HG02642 (cell line): ENCODE measurements at regions not wholly inside any gene's neighbourhood (a gene's known extent, or its start where the extent isn't known, plus 50 kb on each side); places are given as distances from the start of the nearest gene placed in this dataset.
A peak's percentile ranks its signal among the peaks of the same experiment; 100 is the strongest.
"Not testable (repeated sequence)": the region's sequence is repeated elsewhere in the genome, so short reads cannot be mapped to it uniquely, and the experiment has no call there.

Source experiments
- ATAC-seq: cut with Tn5 transposase; IDR thresholded peaks from one replicate; pipeline ENCODE4 v1.9.1; 2021; ENCODE audit warnings: mild to moderate bottlenecking; ENCODE audit not compliant: unreplicated experiment, poor library complexity

- no peak for ATAC-seq
Measured at GRCh38 chr9:26263478-26263877, 585.2 kb upstream of the TUSC1 start.

DNA sequence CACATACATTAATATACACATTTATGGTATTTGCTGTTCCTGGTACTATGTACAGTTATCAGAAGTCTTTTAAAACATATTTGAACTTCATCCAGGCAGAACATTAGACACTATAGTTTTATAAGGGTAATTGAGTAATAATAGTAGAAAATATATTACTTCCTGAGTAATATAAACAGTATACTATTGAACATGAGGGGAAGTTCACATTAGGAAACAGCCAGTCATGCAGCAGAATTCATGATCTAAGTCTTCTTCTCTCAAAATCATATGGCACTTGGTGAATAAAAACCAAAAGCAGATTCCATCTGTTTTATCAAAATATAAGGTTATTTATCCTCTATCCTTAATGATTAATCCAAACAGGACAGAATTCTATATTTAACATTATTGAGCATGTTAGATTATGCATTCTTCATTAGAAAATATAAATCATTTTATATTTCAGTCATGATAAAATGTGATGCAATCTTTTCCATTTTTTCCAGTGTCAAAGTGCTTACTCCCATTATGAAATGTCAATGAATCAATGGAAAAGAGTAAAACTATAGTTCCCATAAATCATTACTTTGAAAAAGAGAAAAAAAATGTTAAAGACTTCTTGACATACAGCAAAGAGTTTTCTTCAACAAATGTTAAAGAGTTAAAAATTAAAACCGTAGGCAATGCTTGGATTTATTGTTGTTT, 584.3 kb upstream of the TUSC1 start:
- no peak for ATAC-seq

GRCh38 chr9:26261503-26262330, 583.5 kb upstream of the TUSC1 start:
- ATAC-seq = no peak

- ATAC-seq = no peak
Measured at GRCh38 chr9:26260238-26260637, 582.0 kb upstream of the TUSC1 start.

- no peak for ATAC-seq
Measured at GRCh38 chr9:26247861-26248260, 569.6 kb upstream of the TUSC1 start.

GRCh38 chr9:26244661-26245451, 566.6 kb upstream of the TUSC1 start:
- no peak for ATAC-seq

DNA sequence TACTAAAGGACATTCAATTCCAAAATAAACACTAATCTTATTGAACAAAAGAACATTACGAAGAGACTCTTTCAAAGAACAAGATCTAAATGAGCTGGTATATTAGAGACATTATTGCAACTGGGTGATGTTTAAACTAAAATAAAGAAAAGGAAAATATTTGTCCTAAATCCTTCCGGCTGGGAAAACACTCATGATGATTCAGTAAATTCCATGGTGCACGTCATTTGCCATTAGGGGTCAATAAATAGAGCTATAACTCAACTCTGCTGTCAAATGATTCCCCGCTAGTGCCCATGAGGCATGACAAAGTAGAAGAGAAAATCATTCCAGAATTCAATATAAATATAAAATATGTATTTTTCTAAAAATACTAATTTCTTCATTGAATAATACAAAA, 565.5 kb upstream of the TUSC1 start:
- ATAC-seq = no peak

- ATAC-seq = no peak
Measured at GRCh38 chr9:26243029-26243697, 564.9 kb upstream of the TUSC1 start.

DNA sequence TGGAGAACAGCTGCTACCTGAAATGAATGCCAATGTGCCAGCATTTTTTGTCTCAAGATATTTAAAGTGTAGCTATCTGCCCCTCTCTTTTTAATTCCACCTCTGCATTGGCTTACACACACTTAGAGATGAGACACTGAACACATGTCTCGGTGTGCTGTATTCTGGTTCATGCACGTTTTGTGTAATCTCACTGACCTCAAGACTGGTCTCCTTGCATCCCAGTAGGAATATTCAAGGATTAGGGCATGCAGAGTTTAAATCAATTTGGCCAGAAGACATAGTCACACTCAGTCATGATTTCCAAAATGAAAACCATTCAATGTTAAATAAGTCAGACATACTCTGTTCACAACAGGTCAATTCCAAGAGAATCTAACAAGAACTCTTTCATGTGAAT, 561.8 kb upstream of the TUSC1 start:
- ATAC-seq = no peak

DNA sequence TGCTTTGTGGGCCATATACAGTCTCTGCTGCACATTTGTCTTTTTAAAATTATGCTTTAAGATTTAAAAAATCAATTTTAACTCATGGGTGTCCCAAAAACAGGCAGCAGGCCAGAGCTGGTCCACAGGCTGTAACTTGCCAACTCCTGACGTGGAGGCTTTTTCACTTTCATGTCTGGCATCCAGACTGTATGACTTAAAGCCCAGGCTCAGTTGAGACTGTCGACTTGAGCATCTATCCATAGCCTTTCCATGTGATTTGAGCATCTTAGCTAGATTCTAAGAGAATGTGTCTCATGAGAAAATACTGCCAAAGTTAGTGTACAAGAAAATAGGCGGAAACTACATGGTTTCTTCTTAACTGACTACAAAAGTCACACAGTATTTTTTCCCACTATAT, 559.0 kb upstream of the TUSC1 start:
- no peak for ATAC-seq

DNA sequence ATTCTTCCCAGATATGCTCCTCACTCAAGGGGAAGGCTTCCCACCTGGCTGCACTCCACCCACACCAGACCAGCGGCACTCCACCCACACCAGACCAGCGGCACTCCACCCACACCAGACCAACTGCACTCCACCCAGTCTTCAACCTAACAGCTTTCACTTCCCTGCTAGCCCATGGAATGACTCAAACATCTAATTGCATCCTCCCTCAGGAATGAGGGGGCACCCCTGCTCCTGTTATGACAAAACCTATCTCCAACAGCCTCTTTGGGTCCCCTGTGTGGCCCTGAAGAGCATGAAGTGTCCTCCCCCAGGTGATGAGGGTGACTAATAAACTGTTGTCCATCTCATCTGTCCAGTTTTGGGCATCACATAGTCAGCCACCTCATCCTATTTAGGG, 556.6 kb upstream of the TUSC1 start:
- peak; percentile 52 for ATAC-seq

DNA sequence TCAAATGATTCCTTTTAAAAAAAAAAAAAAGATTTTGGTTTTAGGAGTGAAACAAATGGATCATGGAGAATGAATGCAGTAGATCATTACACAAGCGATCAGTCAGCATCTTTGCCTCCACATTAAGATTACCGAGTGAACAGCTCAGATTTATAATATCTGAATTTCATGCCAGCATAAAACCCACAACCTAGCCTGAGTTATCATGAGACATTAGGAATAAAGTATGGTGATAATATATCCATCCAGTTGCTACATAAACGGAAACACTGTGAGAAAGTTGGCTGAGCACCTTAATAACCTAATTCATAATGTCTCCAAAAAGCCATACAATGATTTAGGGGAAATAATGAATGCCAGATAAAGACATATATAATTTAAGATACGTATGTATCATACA, 553.1 kb upstream of the TUSC1 start:
- ATAC-seq = no peak

DNA sequence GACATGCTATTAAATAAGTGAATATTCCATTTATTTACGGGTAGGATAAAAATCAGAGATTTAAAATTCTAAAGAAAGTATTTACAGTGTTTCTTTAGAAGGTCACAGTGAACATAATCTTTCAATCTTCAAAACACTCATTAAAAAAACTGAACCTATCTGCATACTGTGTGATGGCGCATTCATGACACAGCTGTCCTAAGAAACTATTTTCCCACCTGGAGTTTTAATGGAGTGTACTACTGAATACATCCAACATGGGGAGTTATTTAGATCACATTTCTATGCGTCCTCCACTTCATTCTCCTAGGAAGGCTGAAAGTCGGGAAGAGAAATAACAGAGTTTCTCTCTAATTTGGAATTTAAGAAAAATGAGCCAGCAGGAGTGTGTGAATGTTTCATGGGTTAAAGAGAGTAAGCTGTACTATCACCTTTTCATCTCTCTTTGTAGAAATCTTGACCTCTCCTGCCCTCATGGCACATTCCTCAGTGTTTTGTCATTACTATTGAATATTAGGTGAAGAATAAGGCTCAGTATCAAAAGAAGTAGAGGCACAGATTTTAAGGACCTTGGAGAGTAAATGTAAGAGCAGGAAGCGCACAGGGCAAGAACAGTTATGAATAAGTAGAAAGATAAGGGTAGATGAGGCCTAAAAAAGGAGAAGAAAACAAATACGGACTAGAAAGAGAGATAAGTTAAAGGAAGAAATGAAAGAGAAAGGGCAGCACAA, 551.2 kb upstream of the TUSC1 start:
- ATAC-seq = no peak

DNA sequence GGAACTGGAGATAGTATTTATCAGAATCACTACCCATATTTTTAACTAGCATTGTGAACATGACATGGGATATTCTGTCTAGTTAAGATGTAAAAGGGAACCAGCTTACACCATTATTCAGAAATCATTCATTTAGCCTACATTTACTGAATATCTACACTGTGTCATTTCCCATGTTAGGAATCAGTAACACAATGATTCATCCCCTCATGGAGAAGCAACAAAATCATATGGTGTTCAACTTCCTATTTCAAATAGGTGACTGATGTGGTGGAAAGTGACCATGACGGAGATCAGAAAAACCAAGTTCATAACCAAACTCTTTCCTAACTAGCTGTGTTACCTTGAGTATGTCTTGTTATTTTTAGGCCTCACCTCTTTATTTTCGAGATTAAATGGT, 550.0 kb upstream of the TUSC1 start:
- no peak for ATAC-seq

DNA sequence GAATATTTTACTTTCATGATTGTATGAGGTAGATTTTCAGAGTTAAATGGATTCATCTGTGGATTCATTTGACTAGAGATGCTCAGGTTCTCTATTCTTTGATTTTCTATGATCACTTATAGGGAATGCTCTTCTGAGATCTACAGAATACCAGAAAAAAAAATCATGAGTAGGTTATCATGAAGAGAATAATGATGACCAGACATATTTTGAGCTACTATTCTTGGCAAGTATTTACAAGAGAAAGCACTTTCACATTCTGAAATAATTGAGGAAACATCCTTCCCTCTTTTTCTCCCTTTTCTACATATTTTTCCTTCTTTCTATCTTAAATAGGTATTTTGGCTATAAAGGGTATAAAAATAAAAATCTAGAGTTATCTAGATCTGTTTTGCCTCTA, 543.0 kb upstream of the TUSC1 start:
- ATAC-seq = no peak

DNA sequence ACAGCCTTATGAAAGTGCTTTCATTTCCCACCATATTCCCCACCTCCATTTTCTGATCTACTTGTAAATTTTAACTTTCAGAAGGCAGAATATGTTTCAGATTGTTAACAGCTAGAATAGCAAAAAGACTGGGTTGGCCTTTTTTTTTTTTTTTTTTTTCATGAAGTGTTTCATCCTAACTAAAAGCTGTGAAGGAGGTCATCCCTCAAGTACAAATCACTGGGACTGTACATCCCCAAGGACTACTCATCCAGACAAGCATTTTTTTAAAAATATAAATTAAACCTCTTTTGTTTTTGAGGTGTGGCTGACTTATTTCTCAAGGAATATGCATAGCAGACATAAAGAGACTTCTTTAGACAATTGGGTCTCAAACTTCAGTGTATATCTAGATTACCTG, 542.1 kb upstream of the TUSC1 start:
- no peak for ATAC-seq

- no peak for ATAC-seq
Measured at GRCh38 chr9:26219961-26220360, 541.7 kb upstream of the TUSC1 start.

DNA sequence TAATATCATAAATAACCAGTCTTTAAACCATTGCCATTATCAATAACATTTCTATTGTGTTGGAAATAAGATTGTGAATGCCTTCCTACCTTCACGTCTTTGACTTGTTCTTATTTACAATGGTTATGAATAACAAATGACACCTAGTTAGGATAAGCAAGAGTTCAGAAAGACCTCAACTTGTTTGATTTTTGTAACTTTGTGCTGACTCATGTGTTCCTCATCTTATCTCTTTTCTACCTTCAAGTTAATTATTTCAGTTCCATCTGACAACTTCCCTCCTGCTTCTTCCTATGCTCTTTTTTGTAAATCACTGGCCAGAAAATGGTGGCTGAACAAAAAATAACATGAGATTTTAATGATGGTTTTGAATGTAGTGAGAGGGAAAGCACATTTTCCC, 538.5 kb upstream of the TUSC1 start:
- ATAC-seq = no peak

GRCh38 chr9:26214713-26215444, 536.6 kb upstream of the TUSC1 start:
- not testable (repeated sequence) for ATAC-seq
